GM18858 (cell line): ENCODE measurements at regions not wholly inside any gene's neighbourhood (a gene's known extent, or its start where the extent isn't known, plus 50 kb on each side); places are given as distances from the start of the nearest gene placed in this dataset.
"Not testable (repeated sequence)": the region's sequence is repeated elsewhere in the genome, so short reads cannot be mapped to it uniquely, and the experiment has no call there.

ENCODE experiments used
- ATAC-seq: cut with Tn5 transposase; IDR thresholded peaks from one replicate; pipeline ENCODE4 v1.9.1; 2021; ENCODE audit not compliant: unreplicated experiment

DNA sequence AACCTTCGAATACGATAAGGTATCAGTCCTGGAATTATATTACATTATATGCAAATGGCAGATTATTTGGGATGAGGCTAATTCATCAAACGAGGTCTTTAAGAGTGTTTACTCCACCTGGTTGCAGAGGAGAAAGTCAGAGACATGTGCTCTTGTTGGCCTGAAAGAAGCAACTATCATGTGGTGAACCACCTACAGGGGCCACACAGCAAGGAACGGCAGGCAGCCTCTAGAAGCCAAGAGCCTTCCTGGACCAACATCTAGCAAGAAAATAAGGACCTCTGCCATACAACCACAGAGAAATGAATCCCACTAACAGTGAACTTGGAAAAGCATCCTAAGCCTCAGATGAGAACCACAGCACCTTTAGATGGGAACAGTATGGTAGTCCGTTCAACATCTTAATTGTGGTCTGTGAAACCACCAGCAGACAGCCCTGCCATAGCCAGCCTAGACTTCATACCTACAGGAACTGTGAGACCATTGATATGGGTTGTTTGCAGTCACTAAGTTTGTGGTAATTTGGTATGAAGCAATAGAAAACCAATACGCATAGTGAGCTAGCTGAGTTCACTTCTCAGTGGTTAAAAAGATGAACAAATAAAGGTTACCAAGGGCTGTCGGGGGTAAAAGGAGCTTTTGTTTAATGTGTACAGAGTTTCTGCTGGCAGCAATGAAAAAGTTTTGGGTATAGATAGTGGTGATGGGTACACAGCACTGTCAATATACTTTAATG, 345.7 kb upstream of the RUNX1 start:
- no peak for ATAC-seq

GRCh38 chr21:35394049-35394448, 344.9 kb upstream of the RUNX1 start:
- ATAC-seq = no peak

GRCh38 chr21:35390013-35390776, 341.1 kb upstream of the RUNX1 start:
- no peak for ATAC-seq

GRCh38 chr21:35386491-35387079, 337.5 kb upstream of the RUNX1 start:
- no peak for ATAC-seq

DNA sequence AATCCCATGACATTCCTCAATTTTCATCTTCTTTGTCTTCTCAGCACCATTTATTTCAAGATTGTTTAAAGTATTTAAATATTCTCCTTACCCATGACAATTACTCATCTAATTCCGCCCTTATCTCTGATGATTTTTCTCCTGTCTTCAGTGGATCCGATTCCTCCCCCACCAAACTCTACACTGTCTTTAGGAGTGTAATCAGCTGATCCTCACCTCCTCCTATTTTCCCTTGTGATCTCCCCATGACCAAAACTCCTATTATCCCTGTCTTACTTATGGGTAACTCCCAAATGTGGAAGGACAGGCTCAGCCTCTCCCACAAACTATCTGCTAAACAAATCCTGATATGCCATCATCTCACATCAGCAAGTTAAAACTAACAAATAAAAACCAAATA, 335.3 kb upstream of the RUNX1 start:
- no peak for ATAC-seq

- ATAC-seq = no peak
Observed at GRCh38 chr21:35382696-35383095, 333.6 kb upstream of the RUNX1 start.

- no peak for ATAC-seq
Observed at GRCh38 chr21:35381743-35382310, 332.7 kb upstream of the RUNX1 start.

DNA sequence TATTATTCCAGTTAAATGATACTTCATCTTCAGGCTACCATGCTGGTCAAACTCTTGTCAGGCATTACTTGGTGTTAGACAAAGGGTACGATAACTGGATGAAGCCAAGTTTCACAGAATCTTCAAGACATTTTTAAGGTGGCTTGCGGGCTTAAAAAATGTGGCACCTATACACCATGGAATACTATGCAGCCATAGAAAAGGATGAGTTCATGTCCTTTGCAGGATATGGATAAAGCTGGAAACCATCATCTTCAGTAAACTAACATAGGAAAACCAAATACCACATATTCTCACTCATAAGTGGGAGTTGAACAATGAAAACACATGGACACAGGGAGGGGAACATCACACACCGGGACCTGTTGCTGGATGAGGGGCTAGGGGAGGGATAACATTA, 331.2 kb upstream of the RUNX1 start:
- ATAC-seq = not testable (repeated sequence)

- no peak for ATAC-seq
Observed at GRCh38 chr21:35378881-35379280, 329.8 kb upstream of the RUNX1 start.

DNA sequence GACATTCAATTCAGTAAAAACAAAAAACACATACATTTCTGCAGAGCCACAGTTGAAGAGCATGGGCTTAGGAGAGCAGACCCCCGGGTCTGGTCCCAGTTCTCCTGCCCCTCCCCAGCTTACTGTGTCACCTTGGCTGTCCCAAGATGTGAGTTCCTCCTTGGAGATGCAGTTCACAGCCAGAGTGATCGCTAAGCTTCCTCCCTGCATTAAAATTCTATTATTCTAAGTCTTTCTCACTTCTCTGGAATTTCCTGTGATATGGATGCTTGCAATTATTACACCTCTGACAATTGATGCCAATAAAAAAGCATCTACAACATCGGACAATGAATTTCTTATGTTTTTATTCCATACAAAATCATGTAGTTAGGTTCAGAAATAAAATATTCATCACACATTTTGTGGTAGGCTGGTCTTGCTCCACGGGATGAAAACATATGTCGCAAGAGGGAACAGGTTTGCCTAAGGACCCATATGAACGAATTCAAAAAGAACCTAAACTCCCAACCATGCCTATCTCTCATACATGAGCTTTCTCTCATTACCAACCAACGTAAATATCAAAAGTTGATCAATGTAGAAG, 328.5 kb upstream of the RUNX1 start:
- ATAC-seq = no peak

DNA sequence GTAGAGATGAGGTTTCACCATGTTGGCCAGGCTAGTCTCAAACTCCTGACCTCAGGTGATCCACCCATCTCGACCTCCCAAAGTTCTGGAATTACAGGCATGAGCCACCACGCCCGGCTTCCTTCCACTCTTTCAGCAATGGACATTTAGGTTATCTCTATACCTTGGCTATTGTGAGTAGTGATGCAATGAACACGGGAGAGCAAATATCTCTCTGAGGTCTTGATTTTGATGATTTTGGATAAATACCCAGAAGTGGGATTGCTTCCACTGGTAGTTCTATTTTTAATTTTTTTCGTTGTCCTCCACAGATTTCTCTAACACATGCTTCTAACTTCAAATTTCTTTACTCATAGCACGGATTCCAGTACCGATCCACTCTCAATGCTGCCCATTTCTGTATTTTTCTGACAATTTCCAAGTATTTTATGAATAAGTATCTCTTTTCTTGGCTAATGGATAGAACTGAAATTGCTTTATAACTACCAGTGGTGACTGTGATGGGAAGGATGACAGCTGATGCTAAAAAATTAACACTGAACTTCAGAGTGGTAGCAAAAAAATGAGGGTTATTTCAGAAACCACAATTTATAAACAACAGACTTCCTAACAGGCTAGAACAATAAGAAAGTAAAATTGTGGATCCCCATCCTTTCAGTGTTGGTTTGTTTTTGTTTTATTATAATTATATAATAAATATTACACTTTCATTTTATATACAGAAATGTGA, 327.5 kb upstream of the RUNX1 start:
- no peak for ATAC-seq

- no peak for ATAC-seq
Observed at GRCh38 chr21:35375115-35375514, 326.0 kb upstream of the RUNX1 start.

GRCh38 chr21:35373998-35374397, 324.9 kb upstream of the RUNX1 start:
- ATAC-seq = no peak

DNA sequence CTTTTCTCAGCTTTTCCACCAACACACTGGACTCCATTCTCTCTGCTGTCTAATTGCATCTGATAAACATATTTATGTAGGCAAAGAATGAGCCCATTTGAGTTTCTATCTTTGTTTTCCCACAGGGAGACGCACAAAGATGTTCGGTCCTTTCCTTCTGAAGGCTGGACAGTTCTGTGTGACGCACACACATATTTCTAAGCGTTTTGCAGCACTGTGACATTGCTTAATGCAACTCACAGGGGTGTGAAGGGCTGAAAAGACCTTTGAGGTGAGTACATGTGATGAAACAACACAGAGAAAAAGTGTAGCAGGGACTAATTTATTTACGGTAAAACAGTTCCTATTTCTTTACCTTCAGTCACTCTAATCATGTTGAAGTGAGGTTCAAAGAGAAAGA, 323.1 kb upstream of the RUNX1 start:
- ATAC-seq = no peak

- ATAC-seq = no peak
Observed at GRCh38 chr21:35370671-35371070, 321.6 kb upstream of the RUNX1 start.

- no peak for ATAC-seq
Observed at GRCh38 chr21:35370071-35370470, 321.0 kb upstream of the RUNX1 start.

DNA sequence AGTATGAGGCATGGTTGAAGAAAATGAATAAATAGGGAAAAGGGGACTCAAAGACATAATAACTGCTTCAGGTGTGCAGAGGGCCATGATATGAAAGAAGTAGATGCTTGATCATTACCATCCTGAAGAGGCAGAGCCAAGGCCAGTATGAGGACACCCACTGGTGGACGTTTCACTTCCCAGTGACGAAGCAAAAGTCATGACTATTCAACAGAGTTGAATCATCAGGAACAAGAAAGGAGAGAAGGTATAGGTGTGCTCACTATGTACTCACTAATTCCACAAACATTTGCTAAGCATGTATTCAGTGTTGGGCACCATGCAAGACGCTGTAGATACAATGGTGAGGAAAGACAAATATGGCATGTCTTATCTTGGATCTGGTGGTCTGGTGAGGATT, 319.2 kb upstream of the RUNX1 start:
- ATAC-seq = no peak

DNA sequence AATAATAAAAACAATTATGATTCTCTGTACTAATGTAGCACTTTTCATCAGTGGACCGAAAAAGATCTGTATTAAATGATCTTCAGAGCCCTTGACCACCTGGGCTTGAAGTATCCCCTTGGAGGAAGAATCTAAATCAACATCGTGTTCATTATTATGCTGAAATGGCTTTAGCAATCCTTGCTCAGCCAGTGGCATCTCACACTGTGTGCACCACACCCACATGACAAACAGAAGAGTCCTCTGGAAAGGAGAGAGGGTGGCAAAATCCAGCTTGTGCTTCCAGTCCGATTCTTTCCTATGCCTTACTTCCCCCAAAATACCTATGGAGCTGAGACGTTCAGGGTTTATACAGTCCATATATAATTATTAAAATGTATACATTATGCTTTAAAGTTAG, 318.5 kb upstream of the RUNX1 start:
- ATAC-seq = no peak

DNA sequence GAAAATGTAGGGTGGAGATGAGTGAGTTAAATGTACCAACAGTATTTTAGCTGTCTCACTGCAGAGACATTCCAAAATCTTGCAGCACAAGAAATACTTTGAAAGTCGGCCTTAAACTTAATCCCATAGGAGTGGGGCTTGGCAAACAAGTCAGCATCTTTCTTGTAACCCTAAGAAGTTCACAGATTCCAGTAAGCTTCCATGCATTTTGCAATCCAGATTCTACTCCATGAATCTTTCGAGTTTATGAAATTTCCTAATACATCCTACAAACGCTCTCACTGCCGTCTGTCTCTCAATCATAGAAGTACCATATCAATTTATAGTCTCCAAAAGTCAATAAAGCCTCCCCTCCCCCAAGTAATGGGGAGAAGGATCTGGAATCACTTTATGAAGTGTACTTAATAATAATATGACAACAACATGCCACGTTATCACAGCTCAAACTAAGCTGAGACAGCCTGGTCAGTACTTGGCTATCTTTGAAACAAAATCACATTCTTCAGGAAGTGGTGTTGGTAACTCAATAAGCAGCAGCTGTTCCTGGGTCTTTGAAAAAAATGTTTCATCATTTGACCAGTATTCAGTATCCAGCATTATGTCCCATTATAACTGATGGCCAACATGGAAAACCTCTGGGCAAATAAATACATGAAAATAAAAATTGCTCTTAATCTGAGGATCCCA, 317.4 kb upstream of the RUNX1 start:
- no peak for ATAC-seq

- ATAC-seq = no peak
Observed at GRCh38 chr21:35363458-35363857, 314.4 kb upstream of the RUNX1 start.
